ENCODE measurements at regions not wholly inside any gene's neighbourhood (a gene's known extent, or its start where the extent isn't known, plus 50 kb on each side); places are given as distances from the start of the nearest gene placed in this dataset.

DNA sequence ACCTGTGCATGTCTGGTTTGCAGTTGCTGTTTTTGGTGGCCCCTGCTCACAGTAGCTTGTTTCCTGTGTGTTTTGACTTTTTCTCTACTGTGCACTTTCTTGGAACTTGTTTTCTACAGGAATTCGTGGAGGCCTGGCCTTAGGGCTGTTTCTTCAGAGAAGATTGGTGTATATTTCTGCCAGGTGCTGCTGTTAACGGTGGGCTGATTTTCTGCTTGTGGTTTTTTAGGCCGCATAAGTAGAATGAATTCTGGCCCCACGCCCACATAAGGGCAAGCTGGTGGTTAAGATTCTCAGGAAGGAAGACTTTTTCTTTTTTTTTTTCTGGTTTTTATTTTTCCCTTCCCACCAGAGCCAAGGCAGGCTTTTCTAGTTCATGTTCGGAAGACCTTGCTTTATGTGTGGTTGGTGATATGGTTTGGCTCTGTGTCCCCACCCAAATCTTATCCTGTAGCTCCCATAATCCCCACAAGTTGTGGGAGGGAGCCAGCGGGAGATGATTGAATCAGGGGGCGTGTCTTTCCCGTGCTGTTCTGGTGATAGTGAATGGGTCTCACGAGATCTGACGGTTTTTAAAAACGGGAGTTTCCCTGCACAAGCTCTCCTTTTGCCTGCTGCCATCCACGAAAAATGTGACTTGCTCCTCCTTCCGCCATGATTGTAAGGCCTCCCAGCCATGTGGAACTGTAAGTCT is 71.5 kb upstream of the DISP3 start:
- no peak for DNase-seq (ENCODE audit: low read depth in 4 of 4, low spot score in 3 of 4)

DNA sequence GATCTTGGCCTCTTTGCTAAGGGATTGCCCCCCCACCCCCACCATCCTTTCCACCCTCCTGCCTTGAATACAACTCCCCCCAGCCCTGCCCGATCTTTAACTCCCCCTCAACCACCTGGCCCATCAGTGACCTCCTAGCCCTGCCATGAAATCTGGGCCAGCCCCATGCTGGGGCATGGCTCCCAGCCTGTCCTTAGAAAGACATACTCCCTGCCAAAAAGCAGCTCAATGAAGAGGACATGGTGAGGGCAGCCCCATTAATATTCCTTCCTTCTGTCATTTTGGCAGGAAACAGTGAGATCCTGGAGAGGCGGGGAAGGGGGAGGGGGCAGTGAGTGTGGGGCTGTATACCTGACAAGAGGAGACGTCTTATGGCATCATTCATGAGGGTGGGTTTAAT is 66.8 kb upstream of the DISP3 start:
- no peak for DNase-seq (ENCODE audit: low read depth in 4 of 4, low spot score in 3 of 4)

DNA sequence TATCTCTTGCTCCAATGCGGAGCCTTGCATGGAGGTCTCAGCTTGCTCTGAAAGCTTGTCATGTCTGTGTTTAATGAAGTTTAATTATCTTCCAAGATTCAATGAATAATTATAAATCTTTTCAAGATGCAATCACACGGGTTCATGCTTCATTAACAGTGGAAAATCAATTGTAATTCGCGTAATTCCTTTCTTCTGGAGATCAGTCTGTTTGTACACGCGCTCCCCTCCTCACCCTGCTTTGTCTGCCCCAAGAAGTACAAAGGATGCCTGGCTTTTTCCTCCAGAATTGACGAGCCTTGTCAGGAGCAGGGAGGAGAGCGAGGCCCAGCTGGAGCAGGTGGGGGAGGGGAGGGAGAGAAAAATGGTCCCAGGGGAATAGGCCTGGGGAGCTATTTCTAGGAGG is 65.0 kb upstream of the DISP3 start:
- peak in 3 of 4 donors; percentile 10 to 28 (median 27) for DNase-seq (ENCODE audit: low read depth in 4 of 4, low spot score in 3 of 4)

DNA sequence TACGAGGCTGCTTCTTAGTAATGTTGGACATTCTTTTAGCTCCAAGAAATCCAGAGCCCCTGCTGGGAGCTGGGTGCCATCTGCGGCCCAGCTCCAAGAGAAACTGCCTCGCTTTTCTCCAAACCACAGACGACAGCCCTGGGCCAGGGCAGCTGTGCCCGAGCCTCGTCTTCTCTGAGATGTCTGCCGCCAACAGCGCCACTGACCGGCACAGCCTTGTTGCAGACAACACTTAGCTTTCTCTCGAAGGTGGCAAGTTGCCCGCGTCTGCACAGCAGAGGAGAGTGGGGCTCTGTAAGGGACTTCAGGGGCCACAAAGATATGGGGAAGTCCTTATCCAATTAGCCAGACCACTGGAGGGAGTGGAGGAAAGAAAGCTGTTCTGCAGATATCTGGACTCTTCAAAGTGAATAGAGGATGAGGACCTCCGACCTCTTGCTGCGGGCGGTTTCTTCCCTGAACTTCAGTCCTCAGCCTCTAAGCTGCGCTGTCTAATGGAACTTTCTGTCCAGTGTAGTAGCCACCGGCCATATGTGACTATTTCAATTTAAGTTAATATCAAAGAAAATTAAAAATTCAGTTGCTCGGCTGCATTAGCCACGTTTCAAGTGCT is 63.9 kb upstream of the DISP3 start:
- DNase-seq (ENCODE audit: low read depth in 4 of 4, low spot score in 3 of 4) = no peak

DNA sequence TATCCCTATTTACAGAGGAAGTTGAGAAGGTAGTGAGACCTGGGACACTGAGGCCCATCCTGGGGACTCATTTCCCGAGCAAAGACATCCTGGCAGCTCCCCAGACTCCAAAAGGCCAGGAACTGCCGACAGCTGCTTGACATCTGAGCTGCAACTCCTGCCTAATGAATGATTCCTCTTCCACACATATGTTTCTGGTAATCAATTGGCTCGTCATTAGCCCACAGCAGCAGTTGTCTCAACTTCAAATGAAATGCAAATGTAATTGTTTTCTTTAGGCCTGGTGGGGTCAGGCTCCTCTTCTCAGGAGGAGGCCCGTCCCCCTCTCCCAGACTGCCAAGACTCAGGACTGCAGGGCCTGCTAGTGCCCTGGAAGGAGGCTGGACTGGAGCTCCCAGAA is 61.8 kb upstream of the DISP3 start:
- no peak for DNase-seq (ENCODE audit: low read depth in 4 of 4, low spot score in 3 of 4)

DNA sequence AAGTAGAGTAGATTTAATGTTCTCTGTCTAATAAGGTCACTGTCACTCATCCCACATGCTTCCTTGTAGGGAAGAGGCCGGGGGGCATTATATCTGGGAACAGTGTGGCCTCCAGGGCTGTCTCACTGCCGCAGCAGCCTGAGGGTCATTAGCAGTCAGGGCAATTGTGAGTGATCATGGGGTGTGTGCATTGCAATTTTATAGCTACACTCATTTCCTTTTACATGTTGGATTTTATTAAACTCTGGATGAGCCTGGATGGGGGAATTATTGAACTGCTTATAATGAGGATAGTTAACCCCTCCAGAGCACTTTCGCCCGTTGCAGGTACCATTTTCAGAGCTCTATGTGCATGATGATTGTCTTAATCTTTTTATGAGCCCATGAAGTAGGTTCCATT is 60.9 kb upstream of the DISP3 start:
- no peak for DNase-seq (ENCODE audit: low read depth in 4 of 4, low spot score in 3 of 4)

DNA sequence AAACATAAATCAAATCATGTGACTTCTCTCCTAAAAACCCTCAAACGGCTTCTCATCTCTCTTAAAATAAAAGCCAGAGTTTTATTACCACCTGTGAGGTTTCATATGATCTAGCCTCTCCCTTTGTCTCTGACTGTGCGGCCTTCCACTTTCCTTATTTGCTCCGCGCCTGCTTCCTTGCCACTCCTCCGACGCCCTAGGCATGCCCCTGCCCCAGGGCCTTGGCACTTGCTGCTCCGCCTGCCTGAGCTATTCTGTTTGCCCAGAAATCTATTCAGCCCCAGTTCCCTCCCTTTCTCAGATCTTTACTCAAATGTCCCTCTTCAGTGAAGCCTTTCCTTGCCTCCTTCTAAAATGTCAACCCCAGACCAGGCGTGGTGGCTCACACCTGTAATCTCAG is 57.5 kb upstream of the DISP3 start:
- DNase-seq (ENCODE audit: low read depth in 4 of 4, low spot score in 3 of 4) = no peak

DNA sequence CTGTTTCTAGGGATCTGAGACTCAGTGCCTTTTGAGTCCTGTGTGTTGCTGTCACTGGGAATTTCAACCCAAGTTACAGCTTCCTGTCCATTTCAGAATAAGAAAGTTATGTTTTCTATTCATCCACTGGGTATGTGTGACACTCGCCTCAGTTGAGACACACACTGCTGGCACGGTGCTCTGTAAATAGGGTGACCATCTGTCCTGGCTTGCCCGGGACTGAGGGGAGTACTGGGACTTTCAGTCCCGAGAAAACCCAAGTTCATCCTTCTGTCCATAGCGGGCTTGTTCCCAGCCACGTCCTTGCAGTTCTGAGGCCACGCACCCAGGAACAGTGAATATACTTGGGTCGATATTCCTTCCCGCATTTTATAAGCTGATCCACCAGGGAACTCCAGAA is 56.3 kb upstream of the DISP3 start:
- DNase-seq (ENCODE audit: low read depth in 4 of 4, low spot score in 3 of 4) = no peak

- no peak for DNase-seq (ENCODE audit: low read depth in 4 of 4, low spot score in 3 of 4)
Measured at GRCh38 chr1:11426617-11427016, 52.3 kb upstream of the DISP3 start.

DNA sequence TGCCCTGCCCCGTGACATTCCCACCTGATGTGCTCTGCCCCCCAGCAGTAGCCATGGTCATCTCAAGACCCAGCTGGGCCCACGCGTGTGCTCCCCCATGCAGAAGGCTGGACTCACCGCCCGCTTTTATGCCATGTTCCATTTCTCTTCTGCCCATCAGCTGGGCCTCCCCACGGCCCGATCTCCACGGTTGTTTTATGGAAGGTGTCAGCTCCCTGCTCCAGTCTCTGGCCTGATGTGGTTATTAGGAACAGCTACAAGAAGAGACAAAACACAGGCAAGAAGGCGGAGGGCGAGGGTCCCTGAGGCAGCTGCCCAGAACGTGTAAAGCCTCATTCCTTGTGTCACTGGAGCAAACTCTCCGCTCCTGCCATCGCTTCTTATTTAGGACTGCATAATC is 50.2 kb upstream of the DISP3 start:
- DNase-seq (ENCODE audit: low read depth in 4 of 4, low spot score in 3 of 4) = no peak
